Nephron (organoid): ENCODE measurements at regions not wholly inside any gene's neighbourhood (a gene's known extent, or its start where the extent isn't known, plus 50 kb on each side); places are given as distances from the start of the nearest gene placed in this dataset.
A peak's percentile ranks its signal among the peaks of the same experiment; 100 is the strongest.

Experiments used
- H3K27ac Mint-ChIP-seq, 3 experiments: 2 replicates each; pipeline ENCODE4 v1.8.0; 2020; ENCODE audit warnings: mixed read lengths in 3 of 3, mild to moderate bottlenecking in 2 of 3, moderate library complexity in 1 of 3
- H3K27me3 Mint-ChIP-seq: 2 replicates; pipeline ENCODE4 v1.8.0; 2021; ENCODE audit warnings: low read depth, mild to moderate bottlenecking, moderate library complexity, mixed read lengths
- H3K36me3 Mint-ChIP-seq: 2 replicates; pipeline ENCODE4 v1.8.0; 2020; ENCODE audit warnings: low read depth, mixed read lengths
- H3K4me1 Mint-ChIP-seq: 2 replicates; pipeline ENCODE4 v1.8.0; 2020; ENCODE audit warnings: mixed read lengths
- H3K4me3 Mint-ChIP-seq, 3 experiments: 2 replicates each; pipeline ENCODE4 v1.8.0; 2020; ENCODE audit warnings: mild to moderate bottlenecking in 3 of 3, mixed read lengths in 3 of 3, moderate library complexity in 2 of 3
- H3K9me3 Mint-ChIP-seq: 2 replicates; pipeline ENCODE4 v1.8.0; 2020; ENCODE audit warnings: mixed read lengths
- TF ChIP-seq, protein P1 (sequence below), 3 experiments: fragments of 200-600 bp; sonication (generic); IDR thresholded peaks; one replicate each; pipeline ENCODE4 v1.5.0; 2021; ENCODE audit warnings: antibody characterized with exemption in 3 of 3; ENCODE audit not compliant: unreplicated experiment in 3 of 3

DNA sequence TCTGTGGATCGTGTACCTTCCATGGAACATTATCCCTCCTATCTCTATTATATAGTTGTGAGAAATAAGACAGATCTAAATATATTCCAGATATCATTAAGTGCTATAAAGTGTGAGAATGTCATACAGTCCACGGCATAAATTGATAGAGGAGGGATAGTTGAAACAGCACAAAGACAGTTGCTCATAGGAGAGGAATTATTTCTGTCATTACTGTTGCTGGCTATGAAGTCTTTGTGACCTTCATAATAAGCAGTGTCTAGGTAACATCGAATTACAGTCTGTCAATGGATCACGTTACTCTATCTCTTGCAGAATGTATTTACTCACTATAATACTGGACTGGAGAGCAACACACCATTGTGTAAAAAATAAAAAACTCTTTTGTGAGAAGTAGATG, 671.5 kb upstream of the PCDH20 start:
- Mint-ChIP-seq H3K4me3 (no peak overlapping the region), H3K9me3 (no peaks in the 10 kb centered on the region), H3K27ac (no peak overlapping the region), H3K4me1 (peaks cover 15% of the 10 kb centered on the region), H3K27me3 (no peaks in the 10 kb centered on the region), H3K36me3 (no peaks in the 10 kb centered on the region)
- TF ChIP-seq, protein P1, sequence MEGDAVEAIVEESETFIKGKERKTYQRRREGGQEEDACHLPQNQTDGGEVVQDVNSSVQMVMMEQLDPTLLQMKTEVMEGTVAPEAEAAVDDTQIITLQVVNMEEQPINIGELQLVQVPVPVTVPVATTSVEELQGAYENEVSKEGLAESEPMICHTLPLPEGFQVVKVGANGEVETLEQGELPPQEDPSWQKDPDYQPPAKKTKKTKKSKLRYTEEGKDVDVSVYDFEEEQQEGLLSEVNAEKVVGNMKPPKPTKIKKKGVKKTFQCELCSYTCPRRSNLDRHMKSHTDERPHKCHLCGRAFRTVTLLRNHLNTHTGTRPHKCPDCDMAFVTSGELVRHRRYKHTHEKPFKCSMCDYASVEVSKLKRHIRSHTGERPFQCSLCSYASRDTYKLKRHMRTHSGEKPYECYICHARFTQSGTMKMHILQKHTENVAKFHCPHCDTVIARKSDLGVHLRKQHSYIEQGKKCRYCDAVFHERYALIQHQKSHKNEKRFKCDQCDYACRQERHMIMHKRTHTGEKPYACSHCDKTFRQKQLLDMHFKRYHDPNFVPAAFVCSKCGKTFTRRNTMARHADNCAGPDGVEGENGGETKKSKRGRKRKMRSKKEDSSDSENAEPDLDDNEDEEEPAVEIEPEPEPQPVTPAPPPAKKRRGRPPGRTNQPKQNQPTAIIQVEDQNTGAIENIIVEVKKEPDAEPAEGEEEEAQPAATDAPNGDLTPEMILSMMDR (IDR thresholded peaks at IDR 0.05; ENCODE audit: unreplicated experiment in 3 of 3): no peak

DNA sequence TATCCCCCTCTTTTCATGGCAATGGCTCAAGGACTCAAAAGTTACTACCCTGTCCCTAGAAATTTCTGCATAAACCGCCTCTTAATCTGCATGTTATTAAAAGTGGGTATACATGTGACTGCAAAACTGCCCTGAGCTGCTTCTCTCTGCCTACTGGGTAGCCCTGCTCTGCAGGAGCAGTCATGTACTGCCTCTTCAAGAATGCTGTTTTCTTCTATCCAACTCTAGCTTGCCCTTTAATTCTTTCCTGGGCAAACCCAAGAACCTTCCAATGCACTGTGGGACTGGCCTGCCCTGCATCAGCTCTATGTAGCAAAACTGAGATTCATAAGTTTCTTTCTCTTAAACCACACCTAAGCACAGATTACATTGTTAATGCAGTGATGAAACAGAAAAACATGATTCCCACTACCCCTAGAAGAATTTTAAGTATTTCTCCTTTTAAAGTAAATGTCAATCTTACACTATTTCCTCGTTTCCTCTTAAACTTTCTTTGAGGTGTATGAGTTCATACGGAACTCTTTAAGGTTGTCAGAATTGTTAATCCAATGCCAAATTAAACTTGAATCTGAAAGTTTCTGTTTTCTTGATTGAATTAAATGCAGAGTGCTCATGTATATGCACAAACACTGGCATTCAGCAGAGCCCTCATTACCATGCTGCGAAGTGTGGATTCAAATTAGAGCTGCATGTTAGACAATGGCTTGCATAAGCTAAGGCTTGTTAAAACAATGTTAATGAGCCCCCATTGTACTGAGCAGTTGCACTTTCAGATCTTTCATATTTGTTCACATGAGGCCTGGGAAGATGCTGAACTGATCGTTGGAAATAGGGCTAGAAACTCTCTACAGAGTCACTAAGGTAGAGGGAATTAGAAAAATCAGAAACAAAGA, 669.9 kb upstream of the PCDH20 start:
- Mint-ChIP-seq H3K9me3 (no peaks in the 10 kb centered on the region), H3K4me1 (peaks cover 15% of the 10 kb centered on the region), H3K27me3 (no peaks in the 10 kb centered on the region), H3K36me3 (no peaks in the 10 kb centered on the region), H3K4me3 (no peak overlapping the region), H3K27ac (no peak overlapping the region)
- TF ChIP-seq, protein P1 (IDR thresholded peaks at IDR 0.05; ENCODE audit: unreplicated experiment in 3 of 3): no peak

DNA sequence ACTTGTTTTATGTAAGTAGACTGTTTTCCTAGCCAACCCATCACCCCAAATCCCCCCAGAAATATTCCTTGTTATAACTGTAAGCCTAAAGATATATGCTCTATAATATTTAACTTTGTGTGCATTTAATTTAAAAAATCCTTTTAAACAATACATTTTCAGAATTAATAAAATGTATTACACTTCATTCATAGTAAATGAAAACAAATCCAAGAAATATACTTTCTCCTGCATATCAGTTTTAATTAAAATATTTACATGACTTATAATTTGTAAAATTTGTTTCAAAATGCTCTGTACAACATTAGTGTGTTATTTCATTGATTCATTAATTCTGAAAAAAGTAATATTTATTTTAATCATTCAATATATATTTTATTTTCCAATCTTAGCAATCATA, 669.1 kb upstream of the PCDH20 start:
- no peaks in the 10 kb centered on the region for H3K9me3 Mint-ChIP-seq

DNA sequence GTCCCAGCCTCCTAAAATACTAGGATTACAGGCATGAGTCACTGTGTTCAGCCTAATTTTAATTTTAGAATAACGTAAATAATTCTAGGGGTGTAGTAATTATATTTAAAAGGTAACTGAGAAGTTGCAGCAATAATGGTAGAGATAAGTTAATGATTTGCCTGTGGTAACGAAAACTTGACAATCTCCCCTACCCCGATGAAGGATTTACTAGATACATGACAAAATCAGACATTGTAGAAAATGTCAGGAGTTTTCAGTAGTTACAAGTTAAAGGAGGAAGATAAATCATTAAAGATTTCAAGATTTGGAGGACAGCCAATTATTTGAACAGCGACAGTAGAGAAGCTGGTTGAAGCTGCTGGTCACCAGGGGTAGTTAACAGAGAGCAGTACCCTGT, 652.2 kb upstream of the PCDH20 start:
- TF ChIP-seq, protein P1 (IDR thresholded peaks at IDR 0.05; ENCODE audit: unreplicated experiment in 3 of 3): no peak
- Mint-ChIP-seq H3K9me3 (no peaks in the 10 kb centered on the region), H3K4me1 (no peaks in the 10 kb centered on the region), H3K36me3 (no peaks in the 10 kb centered on the region), H3K27me3 (no peaks in the 10 kb centered on the region), H3K27ac (peak overlapping the region; percentile 43 to 65 (median 61)), H3K4me3 (peak overlapping the region in 2 of 3 experiments; percentile 22 to 49)

More for the DNA sequence above, 669.1 kb upstream of the PCDH20 start:
- TF ChIP-seq, protein P1 (IDR thresholded peaks at IDR 0.05; ENCODE audit: unreplicated experiment in 3 of 3): no peak
- Mint-ChIP-seq H3K27ac (no peak overlapping the region), H3K36me3 (no peaks in the 10 kb centered on the region), H3K4me1 (peaks cover 15% of the 10 kb centered on the region), H3K27me3 (no peaks in the 10 kb centered on the region), H3K4me3 (no peak overlapping the region)

DNA sequence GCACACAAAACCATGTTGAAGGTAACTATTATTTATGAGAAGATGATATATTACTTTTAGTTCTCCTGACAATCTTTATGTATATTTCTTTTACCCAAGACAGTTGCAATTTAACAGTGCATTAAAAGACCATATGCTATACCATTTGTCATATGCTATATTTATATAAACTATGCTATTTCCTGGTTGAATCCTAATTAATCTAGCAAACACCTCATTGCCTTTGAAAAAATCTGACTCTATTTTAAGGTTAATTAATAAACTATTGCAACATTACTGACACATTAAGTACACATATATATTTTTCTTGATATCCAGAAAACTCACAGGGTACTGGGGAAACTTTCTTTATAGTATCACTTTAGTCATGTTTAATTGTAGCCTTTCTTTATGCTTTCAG, 649.4 kb upstream of the PCDH20 start:
- H3K9me3 Mint-ChIP-seq: no peaks in the 10 kb centered on the region
- H3K4me3 Mint-ChIP-seq: no peak overlapping the region
- H3K4me1 Mint-ChIP-seq: no peaks in the 10 kb centered on the region
- TF ChIP-seq, protein P1 (IDR thresholded peaks at IDR 0.05; ENCODE audit: unreplicated experiment in 3 of 3): no peak
- H3K36me3 Mint-ChIP-seq: no peaks in the 10 kb centered on the region
- H3K27me3 Mint-ChIP-seq: no peaks in the 10 kb centered on the region
- no peak overlapping the region for H3K27ac Mint-ChIP-seq

DNA sequence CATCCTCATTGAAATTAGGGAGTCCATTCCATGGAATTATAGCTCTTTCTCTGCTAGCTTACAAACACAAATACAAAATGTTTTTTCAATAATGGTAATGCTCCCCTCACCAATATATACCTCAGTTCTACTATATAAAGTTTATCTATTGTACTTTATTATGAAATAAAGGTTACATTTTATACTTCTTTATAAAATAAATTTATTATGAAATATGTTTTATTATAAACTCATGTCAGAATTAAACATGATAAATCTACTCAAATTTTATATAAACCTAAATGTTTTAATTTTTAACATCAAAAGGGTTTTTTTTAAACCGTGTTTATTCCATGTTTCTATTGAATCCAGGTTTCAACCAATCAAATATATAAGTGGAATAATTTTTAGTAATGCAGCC, 646.1 kb upstream of the PCDH20 start:
- H3K9me3 Mint-ChIP-seq: no peaks in the 10 kb centered on the region
- no peaks in the 10 kb centered on the region for H3K27me3 Mint-ChIP-seq
- H3K4me1 Mint-ChIP-seq: no peaks in the 10 kb centered on the region
- TF ChIP-seq, protein P1 (IDR thresholded peaks at IDR 0.05; ENCODE audit: unreplicated experiment in 3 of 3): no peak
- H3K27ac Mint-ChIP-seq: no peak overlapping the region
- no peaks in the 10 kb centered on the region for H3K36me3 Mint-ChIP-seq
- H3K4me3 Mint-ChIP-seq: no peak overlapping the region
